ENCODE measurements at regions not wholly inside any gene's neighbourhood (a gene's known extent, or its start where the extent isn't known, plus 50 kb on each side); places are given as distances from the start of the nearest gene placed in this dataset.

GRCh38 chr4:23134331-23134730 lies 441.6 kb downstream of the GBA3 start:
- H3K4me1 Mint-ChIP-seq: no peaks in the 10 kb centered on the region
- TF ChIP-seq CTCF (IDR thresholded peaks at IDR 0.05; ENCODE audit: unreplicated experiment): no peak
- DNase-seq (ENCODE audit: low spot score in 2 of 2, unreplicated experiment in 2 of 2): no peak
- H3K27me3 Mint-ChIP-seq (ENCODE audit: low read depth): no peaks in the 10 kb centered on the region
- H3K9me3 Mint-ChIP-seq: no peaks in the 10 kb centered on the region
- H3K27ac Mint-ChIP-seq: no peak overlapping the region
- H3K36me3 Mint-ChIP-seq: no peaks in the 10 kb centered on the region
- no peak overlapping the region for H3K4me3 Mint-ChIP-seq

- H3K27ac Mint-ChIP-seq: no peak overlapping the region
- peaks cover 2% of the 10 kb centered on the region for H3K27me3 Mint-ChIP-seq (ENCODE audit: low read depth)
- no peak for DNase-seq (ENCODE audit: low spot score in 2 of 2, unreplicated experiment in 2 of 2)
- H3K9me3 Mint-ChIP-seq: no peaks in the 10 kb centered on the region
- no peaks in the 10 kb centered on the region for H3K4me1 Mint-ChIP-seq
- no peak overlapping the region for H3K4me3 Mint-ChIP-seq
- no peaks in the 10 kb centered on the region for H3K36me3 Mint-ChIP-seq
- TF ChIP-seq CTCF (IDR thresholded peaks at IDR 0.05; ENCODE audit: unreplicated experiment): no peak
Observed at GRCh38 chr4:23130845-23131244, 438.1 kb downstream of the GBA3 start.

- no peak for TF ChIP-seq CTCF (IDR thresholded peaks at IDR 0.05; ENCODE audit: unreplicated experiment)
- DNase-seq (ENCODE audit: low spot score in 2 of 2, unreplicated experiment in 2 of 2): no peak
- H3K27me3 Mint-ChIP-seq (ENCODE audit: low read depth): peaks cover 2% of the 10 kb centered on the region
- peaks cover 5% of the 10 kb centered on the region for H3K9me3 Mint-ChIP-seq
- no peaks in the 10 kb centered on the region for H3K4me1 Mint-ChIP-seq
- no peak overlapping the region for H3K27ac Mint-ChIP-seq
- H3K36me3 Mint-ChIP-seq: no peaks in the 10 kb centered on the region
- H3K4me3 Mint-ChIP-seq: no peak overlapping the region
Observed at GRCh38 chr4:23125118-23125517, 432.4 kb downstream of the GBA3 start.

GRCh38 chr4:23122666-23123400 lies 430.1 kb downstream of the GBA3 start:
- no peak for DNase-seq (ENCODE audit: low spot score in 2 of 2, unreplicated experiment in 2 of 2)
- no peaks in the 10 kb centered on the region for H3K4me1 Mint-ChIP-seq
- H3K27me3 Mint-ChIP-seq (ENCODE audit: low read depth): no peaks in the 10 kb centered on the region
- peaks cover 5% of the 10 kb centered on the region for H3K9me3 Mint-ChIP-seq
- no peak overlapping the region for H3K4me3 Mint-ChIP-seq
- no peak for TF ChIP-seq CTCF (IDR thresholded peaks at IDR 0.05; ENCODE audit: unreplicated experiment)
- H3K36me3 Mint-ChIP-seq: no peaks in the 10 kb centered on the region
- no peak overlapping the region for H3K27ac Mint-ChIP-seq

GRCh38 chr4:23120374-23120773 lies 427.6 kb downstream of the GBA3 start:
- TF ChIP-seq CTCF (IDR thresholded peaks at IDR 0.05; ENCODE audit: unreplicated experiment): no peak
- H3K27ac Mint-ChIP-seq: no peak overlapping the region
- DNase-seq (ENCODE audit: low spot score in 2 of 2, unreplicated experiment in 2 of 2): no peak
- peaks cover 5% of the 10 kb centered on the region for H3K9me3 Mint-ChIP-seq
- peaks cover 2% of the 10 kb centered on the region for H3K4me1 Mint-ChIP-seq
- H3K4me3 Mint-ChIP-seq: no peak overlapping the region
- no peaks in the 10 kb centered on the region for H3K36me3 Mint-ChIP-seq
- peaks cover 9% of the 10 kb centered on the region for H3K27me3 Mint-ChIP-seq (ENCODE audit: low read depth)

Data from mesothelial cell of epicardium (in vitro differentiated cells).